ENCODE measurements at regions not wholly inside any gene's neighbourhood (a gene's known extent, or its start where the extent isn't known, plus 50 kb on each side); places are given as distances from the start of the nearest gene placed in this dataset.

DNA sequence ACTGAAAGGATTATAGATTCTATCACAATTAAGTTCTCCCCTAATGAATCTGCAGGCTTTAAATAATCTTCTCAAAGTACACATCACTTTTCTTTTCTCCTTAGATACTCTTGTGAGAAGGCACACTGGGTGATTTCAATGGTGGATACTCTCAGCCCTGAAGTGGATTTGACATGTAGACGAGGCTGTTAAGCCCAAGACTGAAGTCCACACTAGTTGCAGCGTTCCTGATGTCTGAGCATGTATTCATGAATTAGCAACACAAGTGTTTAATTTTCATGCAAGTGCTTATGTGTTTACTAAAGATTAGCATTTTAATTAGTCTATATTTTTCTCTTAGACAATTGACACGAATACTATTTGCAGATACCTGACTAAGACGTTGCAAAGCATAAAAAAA, 218.9 kb downstream of the TMEM161B start:
- no peak for DNase-seq (ENCODE audit: low spot score)
- CTCF ChIA-PET, result no interaction called here
- POLR2A ChIA-PET (ENCODE audit: low non-redundant PET), result no interaction called here
- no peak overlapping the region for H3K27ac ChIP-seq
- TF ChIP-seq, protein P1, sequence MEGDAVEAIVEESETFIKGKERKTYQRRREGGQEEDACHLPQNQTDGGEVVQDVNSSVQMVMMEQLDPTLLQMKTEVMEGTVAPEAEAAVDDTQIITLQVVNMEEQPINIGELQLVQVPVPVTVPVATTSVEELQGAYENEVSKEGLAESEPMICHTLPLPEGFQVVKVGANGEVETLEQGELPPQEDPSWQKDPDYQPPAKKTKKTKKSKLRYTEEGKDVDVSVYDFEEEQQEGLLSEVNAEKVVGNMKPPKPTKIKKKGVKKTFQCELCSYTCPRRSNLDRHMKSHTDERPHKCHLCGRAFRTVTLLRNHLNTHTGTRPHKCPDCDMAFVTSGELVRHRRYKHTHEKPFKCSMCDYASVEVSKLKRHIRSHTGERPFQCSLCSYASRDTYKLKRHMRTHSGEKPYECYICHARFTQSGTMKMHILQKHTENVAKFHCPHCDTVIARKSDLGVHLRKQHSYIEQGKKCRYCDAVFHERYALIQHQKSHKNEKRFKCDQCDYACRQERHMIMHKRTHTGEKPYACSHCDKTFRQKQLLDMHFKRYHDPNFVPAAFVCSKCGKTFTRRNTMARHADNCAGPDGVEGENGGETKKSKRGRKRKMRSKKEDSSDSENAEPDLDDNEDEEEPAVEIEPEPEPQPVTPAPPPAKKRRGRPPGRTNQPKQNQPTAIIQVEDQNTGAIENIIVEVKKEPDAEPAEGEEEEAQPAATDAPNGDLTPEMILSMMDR (conservative IDR thresholded peaks at IDR 0.05; ENCODE audit: low read depth), result no peak

DNA sequence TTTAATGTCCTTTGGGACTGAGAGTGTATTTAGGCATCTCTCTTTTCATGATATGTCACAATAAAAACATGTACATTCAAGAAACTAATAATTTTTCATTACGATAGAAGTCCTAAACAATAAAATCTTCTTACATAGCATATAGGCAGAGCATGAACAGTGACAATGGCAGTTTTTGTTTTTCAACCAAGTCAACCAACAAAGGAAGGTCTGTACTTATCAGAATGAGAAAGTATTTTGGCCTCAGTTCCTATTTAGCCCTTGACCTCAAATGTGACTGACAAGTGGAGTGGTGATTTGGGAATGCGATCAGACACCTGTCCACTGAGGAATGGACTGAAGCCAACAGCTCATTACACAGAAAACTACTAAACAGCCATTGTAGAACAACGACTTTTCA, 219.5 kb downstream of the TMEM161B start:
- TF ChIP-seq, protein P1 (conservative IDR thresholded peaks at IDR 0.05; ENCODE audit: low read depth), result no peak
- no peak overlapping the region for H3K27ac ChIP-seq
- ChIA-PET POLR2A (ENCODE audit: low non-redundant PET) (no interaction called here), CTCF (no interaction called here)
- no peak for DNase-seq (ENCODE audit: low spot score)

DNA sequence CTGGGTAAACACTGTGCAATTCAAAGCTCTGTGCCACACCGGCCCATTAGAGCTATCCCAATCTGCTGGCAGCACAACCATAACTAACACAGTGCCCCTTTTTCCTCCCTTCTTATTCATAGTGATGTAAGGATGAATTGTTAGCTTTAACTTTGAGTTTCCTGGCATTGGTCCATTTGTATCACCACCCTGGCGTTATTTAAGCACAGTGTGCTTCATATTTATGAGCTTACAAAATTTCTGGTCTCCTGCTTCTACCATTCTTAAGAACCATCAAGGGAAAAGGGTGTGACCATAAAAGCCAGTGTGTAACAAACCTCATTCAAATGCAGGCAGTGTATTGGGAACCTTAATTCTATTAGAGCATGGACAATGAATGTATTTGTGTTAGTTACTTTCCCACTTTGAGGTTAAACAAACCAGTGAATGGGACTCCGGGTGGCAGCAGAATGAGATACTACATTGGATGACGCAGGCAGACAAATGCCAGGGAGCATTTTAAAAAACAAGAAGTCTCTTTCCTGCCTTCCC, 222.6 kb downstream of the TMEM161B start:
- TF ChIP-seq, protein P1 (conservative IDR thresholded peaks at IDR 0.05; ENCODE audit: low read depth), result no peak
- ChIA-PET POLR2A (ENCODE audit: low non-redundant PET) (no interaction called here), CTCF (no interaction called here)
- DNase-seq (ENCODE audit: low spot score), result no peak
- no peak overlapping the region for H3K27ac ChIP-seq

DNA sequence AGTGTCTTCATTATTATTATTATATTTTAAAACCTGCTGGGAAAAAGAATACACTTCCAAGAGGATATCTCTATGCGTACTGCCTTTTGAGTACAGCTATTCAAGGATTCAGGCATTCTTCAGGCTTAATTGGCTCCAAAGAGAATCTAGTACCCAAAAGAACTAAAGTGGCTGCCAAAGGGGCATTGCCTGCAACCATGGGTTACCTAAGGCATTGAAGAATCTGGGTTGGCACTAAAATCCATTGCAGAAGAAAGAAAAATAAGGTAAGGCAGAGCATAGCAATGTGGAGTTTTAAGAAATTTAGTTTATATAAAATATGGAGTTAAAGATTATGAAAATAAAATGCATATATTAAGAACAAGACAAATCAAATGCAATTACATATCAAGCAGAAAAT, 223.5 kb downstream of the TMEM161B start:
- H3K27ac ChIP-seq, result no peak overlapping the region
- no peak for DNase-seq (ENCODE audit: low spot score)
- TF ChIP-seq, protein P1 (conservative IDR thresholded peaks at IDR 0.05; ENCODE audit: low read depth), result no peak
- CTCF ChIA-PET, result no interaction called here
- POLR2A ChIA-PET (ENCODE audit: low non-redundant PET), result no interaction called here

DNA sequence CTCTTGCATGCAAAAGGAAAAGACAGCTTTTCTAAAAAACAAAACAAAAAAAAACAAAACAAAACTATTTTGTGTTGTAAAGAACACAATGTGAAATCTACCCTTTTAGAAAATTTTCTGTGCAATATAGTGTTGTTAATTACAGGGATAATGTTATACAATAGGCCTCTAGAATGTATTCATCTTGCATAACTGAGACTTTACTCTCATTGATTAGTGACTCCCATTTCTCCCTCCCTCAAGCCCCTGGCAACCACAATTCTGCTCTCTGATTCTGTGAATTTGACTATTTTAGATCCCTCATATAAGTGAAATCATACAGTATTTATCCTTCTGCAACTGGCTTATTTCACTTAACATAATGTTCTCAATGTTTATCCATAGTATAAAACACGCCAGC, 234.1 kb downstream of the TMEM161B start:
- ChIA-PET CTCF (interaction anchor here (0.6 kb wide), 1 partner anchor 125 kb away, joined by 3 read pairs; no protein-coding TSS in a partner anchor), POLR2A (ENCODE audit: low non-redundant PET) (no interaction called here)
- no peak for DNase-seq (ENCODE audit: low spot score)
- H3K27ac ChIP-seq, result no peak overlapping the region
- TF ChIP-seq, protein P1 (conservative IDR thresholded peaks at IDR 0.05; ENCODE audit: low read depth), result no peak

DNA sequence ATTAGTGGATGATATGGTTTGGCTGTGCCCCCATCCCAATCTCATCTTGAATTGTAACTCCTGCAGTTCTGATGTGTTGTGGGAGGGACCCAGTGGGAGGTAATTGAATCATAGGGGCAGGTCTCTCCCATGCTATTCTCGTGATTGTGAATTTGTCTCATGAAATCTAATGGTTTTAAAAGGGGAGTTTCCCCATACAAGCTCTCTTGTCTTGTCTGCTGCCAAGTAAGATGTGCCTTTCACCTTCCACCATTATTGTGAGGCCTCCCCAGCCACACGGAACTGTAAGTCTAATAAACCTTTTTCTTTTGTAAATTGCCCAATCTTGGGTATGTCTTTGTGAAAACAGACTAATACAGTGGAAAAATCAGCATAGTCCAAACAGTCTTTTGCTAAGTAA, 235.5 kb downstream of the TMEM161B start:
- ChIA-PET POLR2A (ENCODE audit: low non-redundant PET) (no interaction called here), CTCF (interaction anchor here (0.6 kb wide), 1 partner anchor 663 kb away, joined by 4 read pairs; no protein-coding TSS in a partner anchor)
- no peak for DNase-seq (ENCODE audit: low spot score)
- no peak overlapping the region for H3K27ac ChIP-seq
- TF ChIP-seq, protein P1 (conservative IDR thresholded peaks at IDR 0.05; ENCODE audit: low read depth), result no peak
